ENCODE measurements at regions not wholly inside any gene's neighbourhood (a gene's known extent, or its start where the extent isn't known, plus 50 kb on each side); places are given as distances from the start of the nearest gene placed in this dataset.
A peak's percentile ranks its signal among the peaks of the same experiment; 100 is the strongest.

GRCh38 chr16:64094181-64094965, 1027.5 kb downstream of the CDH11 start:
- DNase-seq = no peak
- in situ Hi-C loops (cut with MboI; ENCODE audit: low pct_ligation_motif_present in 1 of 4, low pct_unique_long_range_greater_than_20kb in 1 of 4, low sequenced_read_pairs in 3 of 4) = loop anchor here in 1 of 4 donors (25.0 kb wide), 1 partner anchor 1018 kb away; the partner anchor contains the start of gene CDH11
- H3K27ac ChIP-seq = no peak overlapping the region
- 45 to 75% methylated on average over 1 to 4 of the region's 4 CpGs for WGBS, 2 donors (ENCODE audit: low coverage in 1 of 2)
- H3K4me3 ChIP-seq = no peak overlapping the region
- H3K36me3 ChIP-seq = no peaks in the 10 kb centered on the region
- intact Hi-C loops (cut with DNase I; ENCODE audit: low total_unique reads) = no loop called here
- no peak for TF ChIP-seq CTCF (IDR thresholded peaks at IDR 0.05)
- no peak for TF ChIP-seq POLR2AphosphoS5 (IDR thresholded peaks at IDR 0.05)
- TF ChIP-seq POLR2A (IDR thresholded peaks at IDR 0.05) = no peak
- TF ChIP-seq EP300 (IDR thresholded peaks at IDR 0.05; ENCODE audit: low read depth) = no peak
- no peaks in the 10 kb centered on the region for H3K9me3 ChIP-seq
- H3K4me1 ChIP-seq = no peaks in the 10 kb centered on the region
- no peaks in the 10 kb centered on the region for H3K27me3 ChIP-seq

- 63 to 72% methylated on average over 3 of the region's 3 CpGs for whole genome bisulfite sequencing, 2 donors (ENCODE audit: low coverage in 1 of 2)
- TF ChIP-seq POLR2A (IDR thresholded peaks at IDR 0.05) (no peak), POLR2AphosphoS5 (IDR thresholded peaks at IDR 0.05) (no peak), EP300 (IDR thresholded peaks at IDR 0.05; ENCODE audit: low read depth) (no peak)
- Histone ChIP-seq H3K4me1 (no peaks in the 10 kb centered on the region), H3K27me3 (no peaks in the 10 kb centered on the region), H3K4me3 (no peak overlapping the region), H3K9me3 (no peaks in the 10 kb centered on the region), H3K36me3 (no peaks in the 10 kb centered on the region), H3K27ac (no peak overlapping the region)
- DNase-seq = no peak
- intact Hi-C loops (cut with DNase I; ENCODE audit: low total_unique reads) (no loop called here), in situ Hi-C loops (cut with MboI; ENCODE audit: low pct_ligation_motif_present in 1 of 4, low pct_unique_long_range_greater_than_20kb in 1 of 4, low sequenced_read_pairs in 3 of 4) (loop anchor here in 1 of 4 donors (25.0 kb wide), 1 partner anchor 1020 kb away; the partner anchor contains the start of gene CDH11)
Measured at GRCh38 chr16:64092271-64092670, 1029.6 kb downstream of the CDH11 start.

- no peak for TF ChIP-seq CTCF (IDR thresholded peaks at IDR 0.05)
- TF ChIP-seq POLR2A (IDR thresholded peaks at IDR 0.05) = no peak
- no peak overlapping the region for H3K4me3 ChIP-seq
- 73 to 83% methylated on average over 2 of the region's 2 CpGs for WGBS, 2 donors (ENCODE audit: low coverage in 1 of 2)
- H3K36me3 ChIP-seq = no peaks in the 10 kb centered on the region
- in situ Hi-C loops (cut with MboI; ENCODE audit: low pct_ligation_motif_present in 1 of 4, low pct_unique_long_range_greater_than_20kb in 1 of 4, low sequenced_read_pairs in 3 of 4) (loop anchor here in 1 of 4 donors (25.0 kb wide), 1 partner anchor 1022 kb away; the partner anchor contains the start of gene CDH11), intact Hi-C loops (cut with DNase I; ENCODE audit: low total_unique reads) (no loop called here)
- H3K4me1 ChIP-seq = no peaks in the 10 kb centered on the region
- no peak for DNase-seq
- no peak overlapping the region for H3K27ac ChIP-seq
- H3K27me3 ChIP-seq = no peaks in the 10 kb centered on the region
- no peaks in the 10 kb centered on the region for H3K9me3 ChIP-seq
Measured at GRCh38 chr16:64090327-64090726, 1031.5 kb downstream of the CDH11 start.

GRCh38 chr16:64089697-64090096, 1032.2 kb downstream of the CDH11 start:
- no peaks in the 10 kb centered on the region for H3K4me1 ChIP-seq
- intact Hi-C loops (cut with DNase I; ENCODE audit: low total_unique reads) = no loop called here
- no peaks in the 10 kb centered on the region for H3K27me3 ChIP-seq
- no peaks in the 10 kb centered on the region for H3K9me3 ChIP-seq
- no peaks in the 10 kb centered on the region for H3K36me3 ChIP-seq
- H3K27ac ChIP-seq = no peak overlapping the region
- TF ChIP-seq CTCF (IDR thresholded peaks at IDR 0.05) (peak in 3 of 5 experiments; percentile 29 to 33 (median 32)), POLR2A (IDR thresholded peaks at IDR 0.05) (no peak), POLR2AphosphoS5 (IDR thresholded peaks at IDR 0.05) (no peak)
- DNase-seq = no peak
- no peak overlapping the region for H3K4me3 ChIP-seq
- in situ Hi-C loops (cut with MboI; ENCODE audit: low pct_ligation_motif_present in 1 of 4, low pct_unique_long_range_greater_than_20kb in 1 of 4, low sequenced_read_pairs in 3 of 4) = loop anchor here in 1 of 4 donors (25.0 kb wide), 1 partner anchor 1023 kb away; the partner anchor contains the start of gene CDH11

Measured in transverse colon (tissue), 4 donors.